Heart right ventricle (tissue), 16 donors: ENCODE measurements at regions not wholly inside any gene's neighbourhood (a gene's known extent, or its start where the extent isn't known, plus 50 kb on each side); places are given as distances from the start of the nearest gene placed in this dataset.
A peak's percentile ranks its signal among the peaks of the same experiment; 100 is the strongest.
"Not testable (repeated sequence)": the region's sequence is repeated elsewhere in the genome, so short reads cannot be mapped to it uniquely, and the experiment has no call there.

Source experiments
- ATAC-seq, 8 donors: fragments of 200-7000 bp; cut with Tn5 transposase; one replicate each; pipeline ENCODE4 v1.9.1; 2020; ENCODE audit warnings: mild to moderate bottlenecking in 8 of 8, moderate library complexity in 8 of 8, moderate number of reproducible peaks in 1 of 8
- DNase-seq, 2 donors: peaks; one replicate each; pipeline ENCODE4 v3.0.0-alpha.2; 2020
- H3K27ac ChIP-seq, 10 donors: fragments of 200-600 bp; sonication (generic) in 2 of 10; one replicate each; pipeline versions ENCODE4 v1.5.0 to v1.8.0; 2020 to 2022; ENCODE audit warnings: mild to moderate bottlenecking in 3 of 10
- H3K27me3 ChIP-seq, 7 donors: fragments of 200-600 bp; one replicate each; pipeline ENCODE4 v1.8.0; 2021 to 2022; ENCODE audit warnings: mild to moderate bottlenecking in 2 of 7
- H3K36me3 ChIP-seq, 9 donors: fragments of 200-600 bp; sonication (generic) in 1 of 9; one replicate each; pipeline versions ENCODE4 v1.5.0 to v1.8.0; 2020 to 2022; ENCODE audit warnings: mild to moderate bottlenecking in 2 of 9
- H3K4me1 ChIP-seq, 9 donors: fragments of 200-600 bp; sonication (generic) in 1 of 9; one replicate each; pipeline versions ENCODE4 v1.5.0 to v1.8.0; 2020 to 2022; ENCODE audit warnings: mild to moderate bottlenecking in 4 of 9
- H3K4me3 ChIP-seq, 10 donors: fragments of 200-600 bp; sonication (generic) in 2 of 10; one replicate each; pipeline versions ENCODE4 v1.5.0 to v1.8.0; 2020 to 2022; ENCODE audit warnings: mild to moderate bottlenecking in 7 of 10, moderate library complexity in 2 of 10
- H3K9me3 ChIP-seq, 11 donors: fragments of 200-600 bp in 10 of 11; sonication (generic) in 2 of 11; one replicate each; pipeline versions ENCODE4 v1.5.0 to v1.8.0; 2013 to 2022; ENCODE audit warnings: mild to moderate bottlenecking in 2 of 11, control low read depth in 1 of 11, moderate library complexity in 1 of 11
- WGBS, 2 donors: extraction: QIAGEN DNeasy Blood & Tissue Kit; methylation state at CpG; one replicate each; pipeline ENCODE4 v1.1.7; 2013; ENCODE audit warnings: inconsistent platforms in 1 of 2; 5-methylcytosine and 5-hydroxymethylcytosine counted together
- intact Hi-C, 10 donors: fragments of 100-400 bp; cut with DNase I; formaldehyde crosslinking; loops; one replicate each; pipeline versions ENCODE4 v1.11.1 to v1.14.2; 2022
- TF ChIP-seq, protein P1 (sequence below), 9 donors: fragments of 200-600 bp; sonication (generic) in 2 of 9; IDR thresholded peaks; one replicate each; pipeline versions ENCODE4 v1.5.0 to v1.8.0; 2021 to 2022; ENCODE audit warnings: antibody characterized with exemption in 9 of 9, mild to moderate bottlenecking in 5 of 9, moderate library complexity in 1 of 9
- donor health status: Arrhythmogenic right ventricular cardiomyopathy.
- donor health status: ischemic (EF 13 %, LVEDD 7.1; RV severe dilation, severe dysfunction).
- donor health status: healthy with polysubstance abuse.
- donor health status: DM: no; HTN: yes; CAD: no.
- donor health status: DM: no; HTN: no; CAD: no.
- donor health status: ischemic (EF 25% LVEDD 6.9; RV normal size, moderate dysfunction).
- donor health status: ischemic (EF 25% LVEDD 5.7; RV mildly dilated, moderate dysfunction).
- donor health status: healthy.
- donor health status: DM: yes; HTN: yes; CAD: no.
- donor health status: Ischemic cardiomyopathy.
- donor health status: ischemic (EF 35%, LVEDD 5.7; RV mildly dilated, moderate dysfunction).
- donor health status: nonischemic (EF 11% LVEDD 7.7; RV severe dilation, severe dysfunction).
- donor health status: DM: yes; HTN: yes; CAD: no.
- donor health status: PGD.
- donor health status: ischemic (EF 29% LVEDD 5.4; RV normal size, mild dysfunction).
- donor health status: nonischemic (EF 23%, LVEDD 6.1; RV moderate dilation, normal function).

- H3K4me3 ChIP-seq = no peak overlapping the region
- H3K4me1 ChIP-seq = peaks cover 0 to 27% (median 7%) of the 10 kb centered on the region in 9 donors
- DNase-seq (peak; percentile 11 to 38), ATAC-seq (peak; percentile 68 to 86 (median 78))
- TF ChIP-seq, protein P1, sequence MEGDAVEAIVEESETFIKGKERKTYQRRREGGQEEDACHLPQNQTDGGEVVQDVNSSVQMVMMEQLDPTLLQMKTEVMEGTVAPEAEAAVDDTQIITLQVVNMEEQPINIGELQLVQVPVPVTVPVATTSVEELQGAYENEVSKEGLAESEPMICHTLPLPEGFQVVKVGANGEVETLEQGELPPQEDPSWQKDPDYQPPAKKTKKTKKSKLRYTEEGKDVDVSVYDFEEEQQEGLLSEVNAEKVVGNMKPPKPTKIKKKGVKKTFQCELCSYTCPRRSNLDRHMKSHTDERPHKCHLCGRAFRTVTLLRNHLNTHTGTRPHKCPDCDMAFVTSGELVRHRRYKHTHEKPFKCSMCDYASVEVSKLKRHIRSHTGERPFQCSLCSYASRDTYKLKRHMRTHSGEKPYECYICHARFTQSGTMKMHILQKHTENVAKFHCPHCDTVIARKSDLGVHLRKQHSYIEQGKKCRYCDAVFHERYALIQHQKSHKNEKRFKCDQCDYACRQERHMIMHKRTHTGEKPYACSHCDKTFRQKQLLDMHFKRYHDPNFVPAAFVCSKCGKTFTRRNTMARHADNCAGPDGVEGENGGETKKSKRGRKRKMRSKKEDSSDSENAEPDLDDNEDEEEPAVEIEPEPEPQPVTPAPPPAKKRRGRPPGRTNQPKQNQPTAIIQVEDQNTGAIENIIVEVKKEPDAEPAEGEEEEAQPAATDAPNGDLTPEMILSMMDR (IDR thresholded peaks at IDR 0.05) = no peak
- 58 to 72% methylated on average over 3 of the region's 3 CpGs for WGBS, 2 donors
- no peaks in the 10 kb centered on the region for H3K27me3 ChIP-seq
- intact Hi-C loops = no loop called here
- no peaks in the 10 kb centered on the region for H3K9me3 ChIP-seq
- H3K36me3 ChIP-seq = no peaks in the 10 kb centered on the region
- H3K27ac ChIP-seq = peak overlapping the region in 6 of 10 donors; percentile 19 to 72 (median 48)
Observed at GRCh38 chr2:18046558-18047212, 168.2 kb downstream of the KCNS3 start.

- DNase-seq (no peak), ATAC-seq (no peak)
- 77 to 80% methylated on average over 4 of the region's 4 CpGs for WGBS, 2 donors
- H3K4me1 ChIP-seq = peaks cover 0 to 27% (median 7%) of the 10 kb centered on the region in 9 donors
- peak overlapping the region in 2 of 10 donors; percentile 60 to 72 for H3K27ac ChIP-seq
- TF ChIP-seq, protein P1 (IDR thresholded peaks at IDR 0.05) = no peak
- no peaks in the 10 kb centered on the region for H3K36me3 ChIP-seq
- no peaks in the 10 kb centered on the region for H3K27me3 ChIP-seq
- H3K9me3 ChIP-seq = no peaks in the 10 kb centered on the region
- intact Hi-C loops = no loop called here
- H3K4me3 ChIP-seq = no peak overlapping the region
Observed at GRCh38 chr2:18046017-18046416, 167.6 kb downstream of the KCNS3 start.

DNA sequence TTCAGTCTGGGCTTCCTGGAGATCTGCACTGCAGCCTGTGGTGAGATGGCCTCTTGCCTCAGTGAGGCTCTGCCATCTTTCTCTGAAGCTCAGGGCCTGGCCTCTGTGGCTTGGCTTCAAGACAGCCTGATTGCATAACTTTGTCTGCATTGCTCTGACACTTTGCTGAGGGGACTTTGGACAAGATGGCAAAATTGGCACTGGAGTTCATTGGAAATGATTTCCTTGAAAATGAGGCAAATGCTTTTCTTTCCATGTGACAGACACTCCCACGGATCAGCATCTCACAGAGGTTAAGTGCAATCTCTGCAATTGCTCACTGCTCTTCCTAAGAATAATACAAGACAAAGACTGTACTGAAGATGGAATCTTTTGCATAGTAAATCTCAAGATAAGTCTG lies 166.8 kb downstream of the KCNS3 start:
- Histone ChIP-seq H3K36me3 (no peaks in the 10 kb centered on the region), H3K4me1 (peaks cover 0 to 27% (median 7%) of the 10 kb centered on the region in 9 donors), H3K4me3 (no peak overlapping the region), H3K27ac (no peak overlapping the region), H3K27me3 (no peaks in the 10 kb centered on the region), H3K9me3 (no peaks in the 10 kb centered on the region)
- TF ChIP-seq, protein P1 (IDR thresholded peaks at IDR 0.05) = no peak
- no peak for ATAC-seq
- WGBS, 2 donors = 43 to 54% methylated on average over 1 of the region's 1 CpG
- intact Hi-C loops = no loop called here
- DNase-seq = no peak

DNA sequence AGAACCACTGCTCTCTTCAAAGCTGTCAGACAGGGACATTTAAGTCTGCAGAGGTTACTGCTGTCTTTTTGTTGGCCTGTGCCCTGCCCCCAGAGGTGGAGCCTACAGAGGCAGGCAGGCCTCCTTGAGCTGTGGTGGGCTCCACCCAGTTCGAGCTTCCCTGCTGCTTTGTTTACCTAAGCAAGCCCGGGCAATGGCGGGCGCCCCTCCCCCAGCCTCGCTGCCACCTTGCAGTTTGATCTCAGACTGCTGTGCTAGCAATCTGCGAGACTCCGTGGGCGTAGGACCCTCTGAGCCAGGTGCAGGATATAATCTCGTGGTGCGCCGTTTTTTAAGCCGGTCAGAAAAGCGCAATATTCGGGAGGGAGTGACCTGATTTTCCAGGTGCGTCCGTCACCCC lies 138.9 kb downstream of the KCNS3 start:
- H3K4me3 ChIP-seq, DNase-seq, H3K27ac ChIP-seq, H3K27me3 ChIP-seq, ATAC-seq, H3K4me1 ChIP-seq, H3K36me3 ChIP-seq, intact Hi-C loops: not testable (repeated sequence)
- peaks cover 0 to 23% (median 8%) of the 10 kb centered on the region in 11 donors for H3K9me3 ChIP-seq
- 82 to 88% methylated on average over 14 to 16 of the region's 16 CpGs for WGBS, 2 donors

DNA sequence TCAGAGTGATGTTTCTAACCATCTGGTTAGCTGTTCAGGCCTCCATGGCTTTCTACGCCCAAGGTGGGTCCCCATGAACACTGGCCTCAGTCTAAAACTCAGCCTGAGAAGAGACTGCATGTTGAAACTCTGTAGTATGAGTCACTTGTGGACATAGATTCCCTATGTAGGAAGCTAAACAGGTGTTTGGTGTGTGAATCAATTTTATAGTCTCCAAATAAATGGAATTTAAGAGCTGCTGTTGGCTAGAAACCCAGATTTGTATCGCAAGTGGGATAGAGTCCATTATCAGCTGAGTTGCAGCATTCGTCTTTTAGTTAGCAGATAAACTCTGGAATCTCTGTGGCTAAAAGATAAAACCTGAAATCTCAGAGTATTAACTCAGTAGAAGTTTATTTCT lies 131.4 kb downstream of the KCNS3 start:
- whole genome bisulfite sequencing, 2 donors = 66 to 67% methylated on average over 3 of the region's 3 CpGs
- ATAC-seq (no peak), DNase-seq (no peak)
- H3K36me3 ChIP-seq = no peaks in the 10 kb centered on the region
- H3K4me1 ChIP-seq = peaks cover 0 to 3% (median 0%) of the 10 kb centered on the region in 9 donors
- H3K27ac ChIP-seq = no peak overlapping the region
- TF ChIP-seq, protein P1 (IDR thresholded peaks at IDR 0.05) = no peak
- no peak overlapping the region for H3K4me3 ChIP-seq
- no peaks in the 10 kb centered on the region for H3K27me3 ChIP-seq
- intact Hi-C loops = no loop called here
- peaks cover 0 to 9% (median 0%) of the 10 kb centered on the region in 11 donors for H3K9me3 ChIP-seq
